B cell (primary cell): ENCODE measurements at regions not wholly inside any gene's neighbourhood (a gene's known extent, or its start where the extent isn't known, plus 50 kb on each side); places are given as distances from the start of the nearest gene placed in this dataset.

Source experiments
- ATAC-seq: fragments of 200-7000 bp; cut with Tn5 transposase; one replicate; pipeline ENCODE4 v1.10.0; 2021; ENCODE audit warnings: low read depth, mild to moderate bottlenecking, moderate number of reproducible peaks, moderate library complexity
- CTCF ChIA-PET: fragments of 350-600 bp; sonication (Branson Sonifier 250); formaldehyde crosslinking; loops from one replicate; lab custom pipeline; 2021; ENCODE audit warnings: antibody characterized with exemption, inconsistent platforms; lab: Charles Lee
- POLR2A ChIA-PET: fragments of 350-600 bp; sonication (Branson Sonifier 250); formaldehyde crosslinking; loops from one replicate; lab custom pipeline; 2021; ENCODE audit warnings: antibody characterized with exemption; lab: Charles Lee
- DNase-seq: peaks from one replicate; pipeline ENCODE4 v3.0.0; 2013
- H2AFZ ChIP-seq: 2 replicates; pipeline ENCODE4 v1.6.1; 2012; ENCODE audit warnings: mild to moderate bottlenecking, low read depth, low read length; ENCODE audit not compliant: insufficient read depth, poor library complexity, severe bottlenecking
- H3K27ac ChIP-seq, 2 donors: 1 replicate in 1 of 2; 2 replicates in 1 of 2; pipeline ENCODE4 v1.5.1; 2012 to 2013; ENCODE audit warnings: low read length in 2 of 2, mild to moderate bottlenecking in 2 of 2, moderate library complexity in 1 of 2
- H3K27me3 ChIP-seq, 4 experiments: fragments of 200-600 bp in 1 of 4; sonication (generic) in 1 of 4; replicated peaks in 1 of 4; 1 replicate in 2 of 4; 2 replicates in 2 of 4; pipeline versions ENCODE4 v1.6.1 to v1.7.0; 2013 to 2016; ENCODE audit warnings: low read length in 3 of 4, mild to moderate bottlenecking in 2 of 4, mixed read lengths in 1 of 4, moderate library complexity in 1 of 4; ENCODE audit not compliant: insufficient read depth in 4 of 4, control insufficient read depth in 3 of 4; ENCODE audit errors: control extremely low read depth in 1 of 4
- H3K36me3 ChIP-seq, 2 experiments: replicated peaks in 1 of 2; 1 replicate in 1 of 2; 2 replicates in 1 of 2; pipeline versions ENCODE4 v1.6.1 to v1.7.1; 2013; ENCODE audit warnings: low read length in 1 of 2; ENCODE audit not compliant: insufficient read depth in 2 of 2, control insufficient read depth in 1 of 2; ENCODE audit errors: control extremely low read depth in 1 of 2, extremely low read depth in 1 of 2
- H3K4me1 ChIP-seq, 2 donors: fragments of 200-600 bp in 1 of 2; sonication (generic) in 1 of 2; 1 replicate in 1 of 2; 2 replicates in 1 of 2; pipeline versions ENCODE4 v1.5.1 to v1.6.1; 2013 to 2017; ENCODE audit warnings: low read length in 2 of 2; ENCODE audit not compliant: control insufficient read depth in 2 of 2, insufficient read depth in 2 of 2
- H3K4me2 ChIP-seq: replicated peaks from 2 replicates; pipeline ENCODE3; 2012; ENCODE audit warnings: mild to moderate bottlenecking, low read depth, low read length; ENCODE audit not compliant: poor library complexity, severe bottlenecking
- H3K4me3 ChIP-seq, 5 experiments: fragments of 200-600 bp in 1 of 5; sonication (generic) in 1 of 5; 1 replicate in 3 of 5; 2 replicates in 2 of 5; pipeline versions ENCODE4 v1.5.1 to v1.7.0; 2011 to 2016; ENCODE audit warnings: low read length in 4 of 5, mild to moderate bottlenecking in 4 of 5, low read depth in 2 of 5, control low read depth in 1 of 5, moderate library complexity in 1 of 5; ENCODE audit not compliant: insufficient read depth in 1 of 5; ENCODE audit errors: control extremely low read depth in 1 of 5, extremely low read depth in 1 of 5
- H3K79me2 ChIP-seq: fragments of 200-600 bp; sonication (generic); one replicate; pipeline ENCODE4 v1.6.0; 2016; ENCODE audit warnings: low read length; ENCODE audit not compliant: control insufficient read depth, insufficient read depth
- H3K9ac ChIP-seq: fragments of 200-600 bp; sonication (generic); 2 replicates; pipeline ENCODE4 v1.6.1; 2017; ENCODE audit warnings: mild to moderate bottlenecking, low read length, moderate library complexity
- H3K9me3 ChIP-seq, 3 donors: one replicate each; pipeline versions ENCODE4 v1.6.1 to v1.7.1; 2013; ENCODE audit warnings: low read length in 2 of 3; ENCODE audit not compliant: control insufficient read depth in 2 of 3, insufficient read depth in 1 of 3; ENCODE audit errors: control extremely low read depth in 1 of 3
- H4K20me1 ChIP-seq: 2 replicates; pipeline ENCODE4 v1.6.0; 2012; ENCODE audit warnings: mild to moderate bottlenecking, low read length; ENCODE audit not compliant: insufficient read depth, control insufficient read depth, poor library complexity, severe bottlenecking
- H3K27ac Mint-ChIP-seq: one replicate; pipeline ENCODE4 v1.8.0; 2021; ENCODE audit warnings: mixed read lengths
- H3K27me3 Mint-ChIP-seq: one replicate; pipeline ENCODE4 v1.8.0; 2021; ENCODE audit warnings: mixed read lengths
- H3K4me1 Mint-ChIP-seq: one replicate; pipeline ENCODE4 v1.8.0; 2021; ENCODE audit warnings: mixed read lengths
- H3K4me3 Mint-ChIP-seq: one replicate; pipeline ENCODE4 v1.8.0; 2021; ENCODE audit warnings: mixed read lengths
- H3K9me3 Mint-ChIP-seq: one replicate; pipeline ENCODE4 v1.8.0; 2022; ENCODE audit warnings: mixed read lengths; ENCODE audit not compliant: insufficient read depth
- EZH2 ChIP-seq: IDR thresholded peaks from 2 replicates; pipeline ENCODE4 v1.6.1; 2012; ENCODE audit warnings: borderline replicate concordance, low read depth, mild to moderate bottlenecking, moderate library complexity, low read length; ENCODE audit not compliant: insufficient read depth, poor library complexity, severe bottlenecking
- WGBS: methylation state at CpG from one replicate; pipeline ENCODE4 v1.1.5; 2013; ENCODE audit warnings: missing lambda C conversion rate; ENCODE audit not compliant: insufficient coverage; 5-methylcytosine and 5-hydroxymethylcytosine counted together
- intact Hi-C: fragments of 100-400 bp; cut with micrococcal nuclease; formaldehyde crosslinking; loops from one replicate; pipeline ENCODE4 v1.10.0; 2022
- TF ChIP-seq, protein P1 (sequence below): fragments of 200-600 bp; IDR thresholded peaks from one replicate; pipeline ENCODE4 v1.8.0; 2022; ENCODE audit warnings: antibody characterized with exemption, mild to moderate bottlenecking

DNA sequence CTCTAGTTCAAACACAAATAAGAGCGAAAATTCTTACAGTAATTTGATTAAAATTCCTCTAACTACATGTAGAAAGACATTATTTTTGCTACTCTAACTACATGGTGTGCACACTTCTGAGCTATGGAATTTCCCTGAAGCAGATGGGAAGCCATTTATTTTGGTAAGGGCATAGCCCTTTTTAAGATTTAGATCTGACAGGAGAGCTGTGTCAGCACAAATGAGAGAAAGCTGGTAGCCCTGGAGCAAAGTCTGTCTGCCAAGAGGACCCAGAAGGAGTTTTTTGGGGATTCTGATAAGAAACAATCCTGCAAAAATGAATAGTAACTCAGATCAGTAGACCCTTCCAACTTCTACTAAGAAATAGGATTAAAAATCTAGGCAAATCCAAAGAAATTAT is 595.9 kb upstream of the MEF2C start:
- no peaks in the 10 kb centered on the region for H3K27me3 Mint-ChIP-seq
- Histone ChIP-seq H3K4me2 (no peak overlapping the region), H2AFZ (no peak overlapping the region), H3K9ac (no peak overlapping the region), H3K4me1 (no peaks in the 10 kb centered on the region), H3K4me3 (no peak overlapping the region), H3K79me2 (no peaks in the 10 kb centered on the region), H3K9me3 (no peaks in the 10 kb centered on the region), H3K27ac (no peak overlapping the region), H3K27me3 (no peaks in the 10 kb centered on the region), H4K20me1 (no peaks in the 10 kb centered on the region), H3K36me3 (no peaks in the 10 kb centered on the region)
- ATAC-seq: no peak
- H3K4me3 Mint-ChIP-seq: no peak overlapping the region
- no peak for DNase-seq
- H3K4me1 Mint-ChIP-seq: no peaks in the 10 kb centered on the region
- intact Hi-C loops: no loop called here
- TF ChIP-seq, protein P1, sequence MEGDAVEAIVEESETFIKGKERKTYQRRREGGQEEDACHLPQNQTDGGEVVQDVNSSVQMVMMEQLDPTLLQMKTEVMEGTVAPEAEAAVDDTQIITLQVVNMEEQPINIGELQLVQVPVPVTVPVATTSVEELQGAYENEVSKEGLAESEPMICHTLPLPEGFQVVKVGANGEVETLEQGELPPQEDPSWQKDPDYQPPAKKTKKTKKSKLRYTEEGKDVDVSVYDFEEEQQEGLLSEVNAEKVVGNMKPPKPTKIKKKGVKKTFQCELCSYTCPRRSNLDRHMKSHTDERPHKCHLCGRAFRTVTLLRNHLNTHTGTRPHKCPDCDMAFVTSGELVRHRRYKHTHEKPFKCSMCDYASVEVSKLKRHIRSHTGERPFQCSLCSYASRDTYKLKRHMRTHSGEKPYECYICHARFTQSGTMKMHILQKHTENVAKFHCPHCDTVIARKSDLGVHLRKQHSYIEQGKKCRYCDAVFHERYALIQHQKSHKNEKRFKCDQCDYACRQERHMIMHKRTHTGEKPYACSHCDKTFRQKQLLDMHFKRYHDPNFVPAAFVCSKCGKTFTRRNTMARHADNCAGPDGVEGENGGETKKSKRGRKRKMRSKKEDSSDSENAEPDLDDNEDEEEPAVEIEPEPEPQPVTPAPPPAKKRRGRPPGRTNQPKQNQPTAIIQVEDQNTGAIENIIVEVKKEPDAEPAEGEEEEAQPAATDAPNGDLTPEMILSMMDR: no peak
- no peak for TF ChIP-seq EZH2
- POLR2A ChIA-PET: no interaction called here
- no peaks in the 10 kb centered on the region for H3K9me3 Mint-ChIP-seq
- no CpG with 5 or more reads among the region's 1 CpG for WGBS
- CTCF ChIA-PET: no interaction called here
- no peak overlapping the region for H3K27ac Mint-ChIP-seq

DNA sequence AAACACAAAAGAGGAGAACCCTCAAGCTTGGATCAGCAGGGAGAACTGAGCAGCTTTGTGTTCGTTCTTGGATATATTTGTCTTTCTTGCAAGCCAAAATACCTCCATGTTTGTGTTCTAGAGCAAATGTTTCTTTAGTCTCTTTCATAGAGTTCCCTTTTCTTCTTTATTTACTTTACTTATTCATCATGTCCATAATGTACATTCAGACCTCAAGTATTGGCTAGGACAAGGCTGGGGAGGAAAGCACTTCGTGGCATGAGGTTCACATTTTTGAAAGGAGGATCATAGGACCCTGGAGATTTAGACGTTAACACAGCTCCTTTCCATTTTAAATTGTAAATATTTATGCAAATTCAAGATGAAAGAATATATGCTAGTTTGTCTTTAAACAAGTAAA is 590.2 kb upstream of the MEF2C start:
- Mint-ChIP-seq H3K27me3 (no peaks in the 10 kb centered on the region), H3K4me1 (peaks cover 3% of the 10 kb centered on the region), H3K27ac (no peak overlapping the region), H3K4me3 (no peak overlapping the region), H3K9me3 (no peaks in the 10 kb centered on the region)
- Histone ChIP-seq H3K4me1 (no peaks in the 10 kb centered on the region), H4K20me1 (no peaks in the 10 kb centered on the region), H2AFZ (no peak overlapping the region), H3K9me3 (peaks cover 0 to 3% (median 0%) of the 10 kb centered on the region in 3 donors), H3K27ac (no peak overlapping the region), H3K9ac (no peak overlapping the region), H3K4me2 (no peak overlapping the region), H3K36me3 (no peaks in the 10 kb centered on the region), H3K4me3 (no peak overlapping the region), H3K79me2 (no peaks in the 10 kb centered on the region), H3K27me3 (no peaks in the 10 kb centered on the region)
- ATAC-seq (no peak), DNase-seq (no peak)
- ChIA-PET CTCF (no interaction called here), POLR2A (no interaction called here)
- no CpG with 5 or more reads among the region's 3 CpGs for WGBS
- no peak for TF ChIP-seq EZH2
- TF ChIP-seq, protein P1: no peak
- intact Hi-C loops: no loop called here
